ENCODE measurements at regions not wholly inside any gene's neighbourhood (a gene's known extent, or its start where the extent isn't known, plus 50 kb on each side); places are given as distances from the start of the nearest gene placed in this dataset.

DNA sequence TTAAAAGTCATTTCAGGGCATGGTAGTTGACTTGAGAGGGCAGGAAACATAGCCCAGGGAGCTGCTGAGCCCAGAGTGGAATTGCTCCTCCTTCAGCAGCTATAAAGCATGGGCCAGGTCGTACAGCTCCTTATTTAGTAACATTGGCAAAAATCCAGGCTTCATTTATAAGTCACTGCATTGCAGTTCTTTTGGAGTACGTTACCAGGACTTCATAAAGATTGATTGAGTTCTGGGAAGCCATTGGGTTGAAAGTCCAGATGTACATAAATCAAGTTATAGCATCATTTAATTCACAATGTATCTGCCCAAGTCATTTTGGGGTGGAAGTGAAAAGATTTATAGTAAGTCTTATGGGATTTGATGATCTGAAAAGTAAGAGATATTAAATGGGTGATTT, 53.0 kb upstream of the ANKEF1 start:
- DNase-seq (ENCODE audit: low spot score), result no peak

GRCh38 chr20:9978397-9979004, 56.3 kb upstream of the ANKEF1 start:
- peak; percentile 42 for DNase-seq (ENCODE audit: low spot score)

GRCh38 chr20:9977629-9978028, 57.2 kb upstream of the ANKEF1 start:
- no peak for DNase-seq (ENCODE audit: low spot score)

DNA sequence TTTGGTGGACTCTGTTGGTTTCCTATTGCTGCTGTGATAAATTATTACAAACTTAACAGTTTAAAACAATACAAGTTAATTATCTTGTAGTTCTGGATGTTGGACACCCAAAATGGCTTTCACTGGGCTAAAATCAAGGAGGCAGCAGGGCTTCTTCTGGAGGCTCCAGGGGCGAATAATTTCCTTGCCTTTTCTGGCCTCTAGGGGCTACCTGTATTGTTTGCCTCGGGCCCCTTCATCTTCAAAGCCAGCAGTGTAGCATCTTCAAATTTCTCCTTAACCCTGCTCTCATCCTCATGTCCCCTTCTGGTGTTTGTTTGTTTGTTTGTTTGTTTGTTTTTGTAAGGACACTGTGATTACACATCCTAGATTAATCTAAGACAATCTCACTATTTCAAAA, 60.5 kb upstream of the ANKEF1 start:
- DNase-seq (ENCODE audit: low spot score), result no peak

- DNase-seq (ENCODE audit: low spot score), result no peak
Observed at GRCh38 chr20:9971746-9972145, 63.0 kb upstream of the ANKEF1 start.

DNA sequence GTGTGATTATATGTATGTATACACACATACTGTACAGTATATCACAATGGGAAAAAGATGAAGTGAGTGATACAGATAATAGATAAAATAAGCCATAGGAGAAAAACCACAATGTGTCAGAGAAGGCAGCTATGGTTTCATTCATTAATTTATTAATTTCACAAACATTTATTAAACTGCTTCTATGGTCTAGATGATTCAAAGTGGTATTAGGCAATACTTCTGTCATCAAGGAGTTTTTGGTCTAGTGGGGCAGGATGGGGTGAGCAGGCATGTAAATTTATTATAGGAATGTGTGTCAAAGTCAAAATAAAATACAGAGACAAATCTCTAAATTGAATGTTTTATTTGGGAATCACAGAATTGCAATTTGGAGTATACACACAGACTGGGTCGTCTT, 65.2 kb upstream of the ANKEF1 start:
- DNase-seq (ENCODE audit: low spot score), result no peak

DNA sequence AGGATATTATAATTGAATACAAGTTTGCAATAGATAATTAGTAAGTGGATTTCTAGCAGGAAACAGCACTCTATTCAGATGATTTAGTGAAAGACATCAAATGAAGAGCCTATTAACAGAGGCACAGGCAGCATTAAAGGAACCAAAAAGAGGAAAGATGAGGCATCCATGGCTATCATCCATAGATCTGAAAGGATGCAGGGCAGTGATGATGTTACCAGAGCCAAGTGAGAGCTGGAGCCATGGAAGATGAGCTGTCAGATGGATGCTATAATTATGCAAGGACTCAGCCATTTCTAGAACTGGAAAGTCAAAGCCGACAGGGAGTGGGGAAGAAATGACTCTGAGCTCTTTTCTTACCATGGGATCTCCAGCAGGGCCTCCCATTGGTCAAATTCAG, 66.8 kb upstream of the ANKEF1 start:
- no peak for DNase-seq (ENCODE audit: low spot score)

GRCh38 chr20:9966966-9967365, 67.8 kb upstream of the ANKEF1 start:
- DNase-seq (ENCODE audit: low spot score), result peak; percentile 9

DNA sequence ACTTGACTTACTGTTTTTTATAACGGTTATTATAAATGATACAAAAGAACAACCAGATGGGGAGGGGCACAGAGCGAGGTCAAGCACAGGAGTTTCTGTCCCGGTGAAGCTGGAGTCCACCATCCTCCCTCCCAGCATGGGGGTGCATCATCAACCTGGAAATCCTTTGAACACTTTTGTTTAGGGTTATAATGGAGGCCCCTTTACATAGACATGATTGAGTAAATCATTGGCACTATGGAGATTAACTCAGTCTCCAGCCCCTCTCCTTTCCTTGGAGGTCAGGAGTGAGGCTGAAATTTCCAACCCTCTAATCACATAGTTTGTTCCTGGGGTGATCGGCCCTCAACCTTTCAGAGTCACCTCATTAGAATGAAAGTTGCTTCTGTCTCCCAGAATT, 71.8 kb upstream of the ANKEF1 start:
- DNase-seq (ENCODE audit: low spot score), result no peak

DNA sequence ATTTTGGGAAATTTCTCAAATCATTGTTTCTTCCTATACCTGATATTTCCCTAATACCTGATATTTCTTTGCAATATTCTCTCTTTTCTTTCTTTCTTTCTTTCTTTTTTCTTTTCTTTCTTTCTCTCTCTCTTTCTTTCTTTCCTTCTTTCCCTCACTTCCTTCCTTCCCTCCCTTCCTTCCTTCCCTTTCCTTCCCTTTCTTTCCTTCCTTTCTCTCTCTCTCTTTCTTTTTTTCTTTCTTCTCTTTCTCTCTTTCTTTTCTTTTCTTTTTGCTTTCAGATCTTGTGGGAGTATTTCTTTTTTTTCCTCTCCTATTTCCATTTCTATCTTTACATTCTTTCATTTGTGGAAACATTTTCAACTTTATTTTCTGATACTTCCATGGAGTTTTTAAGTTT, 76.1 kb upstream of the ANKEF1 start:
- DNase-seq (ENCODE audit: low spot score), result no peak

- no peak for DNase-seq (ENCODE audit: low spot score)
Observed at GRCh38 chr20:9955646-9956045, 79.1 kb upstream of the ANKEF1 start.

GRCh38 chr20:9949563-9949962, 85.2 kb upstream of the ANKEF1 start:
- DNase-seq (ENCODE audit: low spot score), result no peak

DNA sequence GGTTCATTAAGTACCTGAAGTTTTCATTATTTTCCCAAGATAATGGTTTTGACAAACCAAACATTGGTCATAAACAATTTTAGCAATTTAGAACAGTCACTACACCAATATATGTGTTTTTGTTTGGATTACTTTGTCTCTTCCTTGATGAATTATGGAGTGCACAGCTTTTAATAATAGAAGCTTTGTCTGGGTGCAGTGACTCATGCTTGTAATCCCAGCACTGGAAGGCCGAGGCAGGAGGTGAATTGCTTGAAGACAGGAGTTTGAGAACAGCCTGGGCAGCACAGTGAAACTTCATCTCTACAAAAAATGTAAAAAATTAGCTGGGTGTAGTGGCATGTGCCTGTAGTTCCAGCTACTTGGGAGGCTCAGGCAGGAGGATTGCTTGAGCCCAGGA, 89.4 kb upstream of the ANKEF1 start:
- DNase-seq (ENCODE audit: low spot score), result no peak

DNA sequence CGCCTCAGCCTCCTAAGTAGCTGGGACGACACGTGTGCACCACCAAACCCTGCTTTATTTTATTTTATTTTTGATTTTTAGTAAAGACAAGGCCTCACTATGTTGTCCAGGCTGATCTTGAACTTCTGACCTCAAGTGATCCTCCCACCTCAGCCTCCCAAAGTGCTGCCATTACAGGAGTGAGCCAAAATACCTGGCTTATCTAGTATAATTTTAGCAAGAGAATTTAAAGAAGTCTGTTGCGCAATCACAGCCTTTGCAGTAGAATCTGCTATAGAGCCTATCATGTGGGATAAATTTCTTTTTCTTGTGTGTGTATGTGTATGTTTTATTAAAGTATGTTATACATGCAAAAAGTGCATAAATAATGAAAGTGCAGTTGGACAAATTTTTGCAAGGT, 92.1 kb upstream of the ANKEF1 start:
- no peak for DNase-seq (ENCODE audit: low spot score)

- DNase-seq (ENCODE audit: low spot score), result no peak
Observed at GRCh38 chr20:9940329-9940728, 94.5 kb upstream of the ANKEF1 start.

- no peak for DNase-seq (ENCODE audit: low spot score)
Observed at GRCh38 chr20:9939231-9939630, 95.6 kb upstream of the ANKEF1 start.

DNA sequence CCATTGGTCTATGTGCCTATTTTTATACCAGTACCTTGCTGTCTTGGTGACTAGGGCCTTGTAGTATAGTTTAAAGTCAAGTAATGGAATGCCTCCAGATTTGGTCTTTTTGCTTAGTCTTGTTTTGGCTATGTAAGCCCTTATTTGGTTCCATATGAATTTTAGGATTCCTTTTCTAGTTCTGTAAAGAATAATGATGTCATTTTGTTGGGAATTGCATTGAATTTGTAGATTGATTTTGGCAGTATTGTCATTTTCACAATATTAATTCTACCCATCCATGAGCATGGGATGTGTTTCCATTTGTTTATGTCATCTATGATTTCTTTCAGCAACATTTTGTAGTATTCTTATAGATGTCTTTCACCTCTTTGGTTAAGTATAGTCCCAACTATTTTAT, 96.4 kb upstream of the PAK5 start:
- no peak for DNase-seq (ENCODE audit: low spot score)

DNA sequence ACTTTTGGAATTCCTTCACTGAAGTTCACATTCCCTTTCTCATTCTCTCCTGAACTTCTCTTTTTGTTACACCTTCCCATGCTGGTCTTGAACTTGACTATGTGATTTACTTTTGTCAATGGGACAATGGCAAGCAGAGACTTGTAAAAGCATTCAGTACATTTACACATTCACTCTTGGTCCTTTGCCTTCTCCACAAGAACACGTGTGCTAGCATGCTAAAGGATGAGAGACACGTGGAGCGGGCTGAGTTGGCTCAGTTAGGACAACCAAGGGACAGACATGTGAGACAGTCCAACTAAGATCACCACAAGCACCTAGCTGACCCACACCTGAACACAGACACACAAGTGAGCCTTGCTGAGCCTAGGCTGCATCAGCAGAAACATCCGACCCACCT, 91.3 kb upstream of the PAK5 start:
- no peak for DNase-seq (ENCODE audit: low spot score)

DNA sequence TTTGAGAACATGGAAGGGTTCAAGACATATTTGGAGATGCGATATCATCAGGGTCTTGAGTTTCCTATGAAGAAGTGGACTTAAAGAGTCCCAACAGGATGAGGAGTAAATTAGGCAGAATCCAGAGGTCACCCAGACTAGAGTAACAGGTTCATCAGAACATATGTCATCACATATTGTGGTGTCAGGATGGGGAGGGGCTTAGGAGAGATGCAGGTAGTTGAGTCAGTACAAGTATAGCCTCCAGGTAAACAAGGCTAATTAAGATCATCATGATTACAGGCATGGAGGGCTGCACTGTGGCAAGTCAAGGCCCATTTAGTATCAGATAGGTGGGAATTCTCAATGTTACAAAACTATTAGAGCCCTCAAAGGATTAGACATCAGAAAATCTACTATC, 90.1 kb upstream of the PAK5 start:
- DNase-seq (ENCODE audit: low spot score), result no peak

DNA sequence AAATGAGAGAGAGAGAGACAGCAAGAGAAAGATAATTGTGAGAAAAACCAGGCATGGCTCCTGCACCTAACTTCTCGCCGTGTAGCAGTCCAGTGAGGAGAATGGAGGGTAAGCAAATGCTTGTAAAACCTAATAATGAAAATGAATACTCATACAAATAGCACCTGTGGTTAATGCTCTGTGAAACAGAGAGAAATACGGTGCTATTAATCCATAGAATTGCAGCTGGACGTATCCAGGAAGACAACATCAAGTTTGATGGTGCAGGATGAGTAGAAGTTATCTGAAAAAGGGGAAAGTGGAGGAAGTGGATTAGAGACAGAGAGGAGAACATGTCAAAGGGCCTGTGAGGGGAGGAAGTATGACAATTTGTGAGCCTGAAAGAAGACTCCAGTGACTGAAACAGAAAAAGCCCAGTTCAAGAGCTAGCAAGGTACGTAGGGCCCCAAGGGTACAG, 89.4 kb upstream of the PAK5 start:
- DNase-seq (ENCODE audit: low spot score), result no peak

GRCh38 chr20:9927224-9927623, 88.3 kb upstream of the PAK5 start:
- no peak for DNase-seq (ENCODE audit: low spot score)

GRCh38 chr20:9926476-9926875, 87.6 kb upstream of the PAK5 start:
- DNase-seq (ENCODE audit: low spot score), result no peak

- no peak for DNase-seq (ENCODE audit: low spot score)
Observed at GRCh38 chr20:9926007-9926406, 87.1 kb upstream of the PAK5 start.

GRCh38 chr20:9923648-9924047, 84.8 kb upstream of the PAK5 start:
- DNase-seq (ENCODE audit: low spot score), result no peak

GRCh38 chr20:9920866-9921265, 82.0 kb upstream of the PAK5 start:
- DNase-seq (ENCODE audit: low spot score), result no peak
